KMS-11 (cell line): ENCODE measurements at regions not wholly inside any gene's neighbourhood (a gene's known extent, or its start where the extent isn't known, plus 50 kb on each side); places are given as distances from the start of the nearest gene placed in this dataset.

Source experiments
- H2AFZ ChIP-seq: fragments of 200-600 bp; sonication (generic); 2 replicates; pipeline ENCODE4 v1.6.1; 2016; ENCODE audit warnings: antibody characterized with exemption, mixed run types, low read depth
- H3K27ac ChIP-seq: fragments of 200-600 bp; sonication (generic); 2 replicates; pipeline ENCODE4 v1.6.1; 2016; ENCODE audit warnings: mild to moderate bottlenecking, mixed run types
- H3K27me3 ChIP-seq: fragments of 200-600 bp; sonication (generic); 2 replicates; pipeline ENCODE4 v1.6.1; 2017; ENCODE audit warnings: mild to moderate bottlenecking, low read depth, mixed run types, moderate library complexity; ENCODE audit not compliant: insufficient read depth
- H3K36me3 ChIP-seq: fragments of 200-600 bp; sonication (generic); 2 replicates; pipeline ENCODE4 v1.6.1; 2017; ENCODE audit warnings: mild to moderate bottlenecking, mixed run types; ENCODE audit not compliant: insufficient read depth
- H3K4me1 ChIP-seq: fragments of 200-600 bp; sonication (generic); 2 replicates; pipeline ENCODE4 v1.6.1; 2016; ENCODE audit warnings: mild to moderate bottlenecking, low read depth, mixed run types; ENCODE audit not compliant: poor library complexity, severe bottlenecking
- H3K4me2 ChIP-seq: fragments of 200-600 bp; sonication (generic); 2 replicates; pipeline ENCODE4 v1.7.0; 2016; ENCODE audit warnings: mild to moderate bottlenecking, mixed run types
- H3K4me3 ChIP-seq: fragments of 200-600 bp; sonication (generic); IDR thresholded peaks from 2 replicates; pipeline ENCODE4 v1.6.1; 2017; ENCODE audit warnings: low read depth, low read length, mixed read lengths; ENCODE audit not compliant: insufficient read depth
- H3K79me2 ChIP-seq: fragments of 200-600 bp; sonication (generic); 2 replicates; pipeline ENCODE4 v1.6.1; 2016; ENCODE audit warnings: low read depth, mixed run types; ENCODE audit not compliant: insufficient read depth
- H3K9ac ChIP-seq: fragments of 200-600 bp; sonication (generic); 2 replicates; pipeline ENCODE4 v1.6.1; 2016; ENCODE audit warnings: mild to moderate bottlenecking, mixed run types
- H4K20me1 ChIP-seq: fragments of 200-600 bp; sonication (generic); 2 replicates; pipeline ENCODE4 v1.6.1; 2016; ENCODE audit warnings: mild to moderate bottlenecking, mixed run types; ENCODE audit not compliant: insufficient read depth
- TF ChIP-seq, protein P1 (sequence below): fragments of 200-600 bp; sonication (generic); conservative IDR thresholded peaks from 2 replicates; pipeline ENCODE4 v1.6.1; 2017; ENCODE audit warnings: low read depth, mild to moderate bottlenecking, antibody characterized with exemption, low read length, moderate library complexity, mixed read lengths

DNA sequence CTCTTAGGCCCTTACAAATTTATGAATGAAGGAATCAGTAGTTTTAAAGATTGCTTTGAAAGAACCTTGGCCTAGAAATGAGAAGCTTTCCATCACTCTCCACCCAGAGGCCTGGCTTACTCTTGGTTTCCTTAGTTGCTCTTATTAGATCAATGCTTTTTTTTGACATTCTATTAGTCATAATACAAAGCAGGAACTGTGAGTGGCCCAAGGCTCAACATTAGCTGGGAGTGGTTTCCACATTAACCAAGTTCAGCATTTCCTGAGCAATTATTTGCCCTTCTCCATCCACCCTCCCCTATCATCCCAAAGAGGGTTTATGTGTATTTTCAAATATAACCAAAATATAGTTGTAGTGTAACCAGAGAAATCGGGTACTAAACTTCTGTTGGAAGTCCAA is 103.4 kb upstream of the FAM204A start:
- TF ChIP-seq, protein P1, sequence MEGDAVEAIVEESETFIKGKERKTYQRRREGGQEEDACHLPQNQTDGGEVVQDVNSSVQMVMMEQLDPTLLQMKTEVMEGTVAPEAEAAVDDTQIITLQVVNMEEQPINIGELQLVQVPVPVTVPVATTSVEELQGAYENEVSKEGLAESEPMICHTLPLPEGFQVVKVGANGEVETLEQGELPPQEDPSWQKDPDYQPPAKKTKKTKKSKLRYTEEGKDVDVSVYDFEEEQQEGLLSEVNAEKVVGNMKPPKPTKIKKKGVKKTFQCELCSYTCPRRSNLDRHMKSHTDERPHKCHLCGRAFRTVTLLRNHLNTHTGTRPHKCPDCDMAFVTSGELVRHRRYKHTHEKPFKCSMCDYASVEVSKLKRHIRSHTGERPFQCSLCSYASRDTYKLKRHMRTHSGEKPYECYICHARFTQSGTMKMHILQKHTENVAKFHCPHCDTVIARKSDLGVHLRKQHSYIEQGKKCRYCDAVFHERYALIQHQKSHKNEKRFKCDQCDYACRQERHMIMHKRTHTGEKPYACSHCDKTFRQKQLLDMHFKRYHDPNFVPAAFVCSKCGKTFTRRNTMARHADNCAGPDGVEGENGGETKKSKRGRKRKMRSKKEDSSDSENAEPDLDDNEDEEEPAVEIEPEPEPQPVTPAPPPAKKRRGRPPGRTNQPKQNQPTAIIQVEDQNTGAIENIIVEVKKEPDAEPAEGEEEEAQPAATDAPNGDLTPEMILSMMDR: no peak
- H3K4me2 ChIP-seq: no peak overlapping the region
- no peak overlapping the region for H3K27ac ChIP-seq

DNA sequence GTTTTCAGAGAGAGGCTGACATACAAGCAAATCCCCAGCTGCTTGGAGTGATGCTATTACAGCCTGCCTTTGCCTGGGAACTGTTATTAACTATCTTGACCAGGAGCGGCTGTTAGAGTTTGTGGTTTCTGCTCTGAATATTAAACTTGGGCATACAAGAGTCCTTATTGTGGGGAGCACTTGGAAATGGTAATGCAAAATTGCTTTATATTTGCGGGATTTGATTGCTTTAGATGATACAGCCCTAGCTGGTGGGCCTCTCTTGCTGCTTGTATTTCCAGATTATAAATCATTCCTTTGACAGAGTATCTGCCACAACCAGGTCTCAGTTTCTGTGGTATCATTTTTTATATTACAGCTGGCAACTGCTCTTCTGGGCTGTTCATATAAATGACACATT is 101.9 kb upstream of the FAM204A start:
- Histone ChIP-seq H3K4me1 (no peaks in the 10 kb centered on the region), H3K9ac (no peak overlapping the region), H3K36me3 (no peaks in the 10 kb centered on the region), H4K20me1 (no peaks in the 10 kb centered on the region), H3K27me3 (no peaks in the 10 kb centered on the region), H3K4me2 (no peak overlapping the region), H2AFZ (no peak overlapping the region), H3K27ac (no peak overlapping the region), H3K79me2 (no peaks in the 10 kb centered on the region), H3K4me3 (no peak overlapping the region)
- TF ChIP-seq, protein P1: no peak

More for the DNA sequence above, 103.4 kb upstream of the FAM204A start:
- H3K4me1 ChIP-seq: no peaks in the 10 kb centered on the region
- H3K36me3 ChIP-seq: no peaks in the 10 kb centered on the region
- H3K9ac ChIP-seq: no peak overlapping the region
- no peaks in the 10 kb centered on the region for H3K27me3 ChIP-seq
- H3K79me2 ChIP-seq: no peaks in the 10 kb centered on the region
- no peak overlapping the region for H3K4me3 ChIP-seq
- H4K20me1 ChIP-seq: no peaks in the 10 kb centered on the region
- H2AFZ ChIP-seq: no peak overlapping the region

DNA sequence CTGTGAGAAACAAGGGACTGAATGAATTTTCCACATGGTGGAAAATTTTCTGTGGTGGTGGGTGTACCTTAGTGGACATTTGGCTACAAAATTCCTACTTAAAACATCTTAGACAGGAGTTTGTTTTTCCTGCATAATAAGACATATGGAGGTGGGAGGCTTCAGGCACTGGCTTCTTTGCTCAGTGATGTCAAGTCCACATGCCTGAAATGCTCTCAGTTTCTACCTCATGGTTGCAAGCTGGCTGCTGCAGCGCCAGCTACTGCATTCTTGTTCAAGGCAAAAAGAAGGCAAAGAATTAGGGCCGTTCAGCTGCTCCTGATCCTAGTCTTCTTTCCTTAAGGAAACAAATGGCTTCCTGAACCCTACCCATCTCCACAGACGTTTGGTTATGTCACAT is 99.9 kb upstream of the FAM204A start:
- no peak overlapping the region for H3K4me2 ChIP-seq
- H3K27me3 ChIP-seq: no peaks in the 10 kb centered on the region
- no peaks in the 10 kb centered on the region for H3K4me1 ChIP-seq
- H3K36me3 ChIP-seq: no peaks in the 10 kb centered on the region
- H3K9ac ChIP-seq: no peak overlapping the region
- TF ChIP-seq, protein P1: no peak
- no peaks in the 10 kb centered on the region for H4K20me1 ChIP-seq
- H3K27ac ChIP-seq: no peak overlapping the region
- no peak overlapping the region for H2AFZ ChIP-seq
- no peaks in the 10 kb centered on the region for H3K79me2 ChIP-seq
- no peak overlapping the region for H3K4me3 ChIP-seq

DNA sequence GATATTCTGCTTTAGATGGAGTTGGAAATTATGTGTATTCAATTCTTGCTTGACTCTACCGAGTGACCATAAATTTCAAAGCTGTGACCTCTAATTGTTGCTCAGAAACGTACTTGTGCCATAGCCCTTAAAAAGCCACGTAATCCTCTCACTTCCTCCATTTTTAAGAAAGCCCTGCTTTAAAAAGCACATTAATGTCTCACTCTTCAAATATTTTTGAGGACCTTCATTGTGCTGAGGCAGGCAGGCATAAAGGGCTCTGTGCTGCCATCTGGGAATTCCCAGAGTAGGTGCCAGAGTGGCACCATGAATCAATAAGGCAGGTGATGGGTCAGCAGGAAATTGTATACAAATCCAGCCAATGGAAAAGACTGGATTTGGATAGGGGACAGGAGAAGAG is 97.7 kb upstream of the FAM204A start:
- Histone ChIP-seq H3K36me3 (no peaks in the 10 kb centered on the region), H3K4me3 (no peak overlapping the region), H3K4me1 (no peaks in the 10 kb centered on the region), H3K27me3 (no peaks in the 10 kb centered on the region), H3K27ac (no peak overlapping the region), H3K9ac (no peak overlapping the region), H3K79me2 (no peaks in the 10 kb centered on the region), H4K20me1 (no peaks in the 10 kb centered on the region), H2AFZ (no peak overlapping the region), H3K4me2 (no peak overlapping the region)
- TF ChIP-seq, protein P1: no peak
